ENCODE measurements at regions not wholly inside any gene's neighbourhood (a gene's known extent, or its start where the extent isn't known, plus 50 kb on each side); places are given as distances from the start of the nearest gene placed in this dataset.
"Not testable (repeated sequence)": the region's sequence is repeated elsewhere in the genome, so short reads cannot be mapped to it uniquely, and the experiment has no call there.

DNA sequence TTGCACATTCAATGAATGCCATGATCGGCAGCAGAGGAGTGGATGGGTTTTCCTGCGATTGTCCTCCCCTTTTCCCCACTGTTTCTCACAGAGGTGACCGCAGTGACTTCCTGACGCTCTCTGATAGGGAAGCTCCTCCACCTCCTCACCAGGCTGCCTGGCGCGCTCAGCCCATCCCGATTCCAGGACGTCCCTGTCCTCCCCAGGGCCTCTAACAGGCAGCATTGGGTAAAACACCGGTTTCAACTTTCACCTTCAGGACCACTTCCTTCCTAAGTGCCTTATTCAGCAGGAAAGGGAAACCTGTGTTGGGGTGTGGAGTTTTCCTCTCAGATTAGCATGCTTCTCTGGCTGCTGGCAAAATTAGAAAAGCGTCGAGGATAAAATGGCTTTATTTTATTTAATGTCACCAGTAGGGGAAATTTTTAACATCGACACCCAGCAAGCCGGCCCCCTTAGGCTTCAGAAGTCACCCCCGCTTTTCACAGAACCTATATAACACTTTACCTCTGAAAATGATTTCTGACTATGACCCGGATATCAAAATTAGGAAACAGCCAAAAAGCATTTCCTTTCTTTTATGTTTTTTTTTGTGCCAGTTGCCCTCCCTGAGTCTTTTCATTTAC lies 570.4 kb upstream of the GJE1 start:
- DNase-seq = no peak

DNA sequence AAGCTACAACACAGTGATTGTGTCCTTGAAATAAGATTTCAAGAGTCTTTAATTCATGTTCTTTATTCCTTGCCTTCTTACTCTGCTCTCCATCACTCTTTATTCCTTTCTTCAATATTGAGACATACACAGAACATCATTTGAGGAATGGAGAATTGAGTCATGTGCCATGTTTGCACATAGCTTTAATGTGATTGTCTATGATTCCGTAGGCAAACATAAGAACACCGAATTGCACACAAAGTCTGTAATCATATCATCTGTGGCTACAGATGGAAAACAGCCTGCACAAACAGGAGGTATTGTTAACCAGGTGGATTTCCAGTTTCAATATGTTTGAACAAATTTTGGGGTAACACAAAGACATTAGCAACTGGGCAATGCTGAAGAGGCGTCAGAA lies 571.6 kb upstream of the GJE1 start:
- DNase-seq = no peak

DNA sequence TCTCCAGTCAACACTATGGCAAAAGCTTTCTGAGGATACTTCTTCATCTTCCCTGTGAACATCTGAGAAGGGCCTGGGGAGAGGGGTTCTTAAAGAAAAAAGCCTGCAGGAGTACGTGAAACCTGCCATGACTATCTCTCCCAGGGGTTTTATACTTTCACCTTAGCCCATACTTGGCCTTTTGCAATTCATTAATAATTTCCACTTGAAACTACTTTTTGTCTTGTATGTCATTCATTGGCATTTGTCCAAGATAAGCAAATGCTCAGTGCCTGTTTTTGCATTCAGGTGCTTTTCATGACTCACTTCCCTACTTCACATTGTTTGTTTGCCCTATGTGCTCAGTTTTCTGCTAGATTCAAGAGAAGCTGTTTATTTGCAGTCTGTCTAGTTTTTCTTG lies 580.3 kb upstream of the GJE1 start:
- DNase-seq = no peak

DNA sequence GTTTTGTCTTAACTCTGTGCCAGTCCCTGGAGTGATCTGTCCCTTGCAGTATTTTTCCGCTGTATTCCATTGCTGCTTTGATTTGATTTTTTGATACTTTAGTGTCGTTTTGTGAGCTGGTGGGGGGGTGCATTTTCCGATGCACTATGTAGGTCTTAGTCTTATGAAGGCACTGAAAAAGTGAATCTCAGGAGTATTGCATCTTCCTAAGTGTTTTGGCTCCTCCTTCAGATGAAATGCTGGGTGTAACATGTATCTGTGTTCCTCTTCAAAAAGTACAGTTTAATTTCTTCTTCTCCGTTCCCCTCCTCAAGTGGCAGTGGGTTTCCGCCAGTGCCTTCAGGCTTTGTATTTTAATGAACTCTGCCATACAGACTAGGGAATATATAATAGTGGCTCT lies 580.7 kb upstream of the GJE1 start:
- DNase-seq = no peak

DNA sequence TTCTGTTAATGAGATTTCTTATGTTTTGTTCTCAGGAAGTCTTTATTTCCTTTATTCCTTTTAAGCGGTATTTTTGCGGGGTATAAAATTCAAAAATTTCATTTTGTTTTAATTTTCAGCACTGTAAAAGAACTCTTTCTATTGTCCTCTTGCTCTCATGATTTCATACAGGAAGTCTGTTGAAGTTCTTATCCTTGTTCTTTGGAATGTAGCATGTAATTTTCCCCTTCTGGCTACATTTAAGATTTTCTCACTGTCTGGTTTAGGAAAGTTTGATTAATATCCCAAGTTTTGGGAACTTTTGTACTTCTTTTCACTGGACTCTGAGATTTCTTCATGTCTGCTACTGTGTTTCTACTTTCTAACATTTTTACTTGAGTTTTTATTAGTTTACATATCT lies 581.4 kb upstream of the GJE1 start:
- DNase-seq = no peak

DNA sequence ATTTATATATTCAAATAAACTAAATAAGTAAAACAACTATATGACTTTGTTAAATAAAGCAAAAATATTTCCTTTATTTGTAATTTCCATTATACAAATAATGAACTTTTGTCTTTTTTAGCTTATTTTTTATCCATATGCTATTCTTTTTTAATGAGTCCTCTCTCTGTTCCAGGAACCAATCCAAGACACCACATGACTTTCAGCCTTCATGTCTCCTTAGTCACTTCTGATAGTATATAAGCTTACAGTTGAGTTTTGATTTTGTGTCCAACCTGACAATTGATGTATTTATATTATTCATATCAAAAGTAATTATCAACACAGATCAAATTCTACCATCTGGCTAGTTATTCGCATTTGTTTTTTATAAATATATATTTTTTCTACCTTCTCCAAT lies 582.3 kb upstream of the GJE1 start:
- no peak for DNase-seq

DNA sequence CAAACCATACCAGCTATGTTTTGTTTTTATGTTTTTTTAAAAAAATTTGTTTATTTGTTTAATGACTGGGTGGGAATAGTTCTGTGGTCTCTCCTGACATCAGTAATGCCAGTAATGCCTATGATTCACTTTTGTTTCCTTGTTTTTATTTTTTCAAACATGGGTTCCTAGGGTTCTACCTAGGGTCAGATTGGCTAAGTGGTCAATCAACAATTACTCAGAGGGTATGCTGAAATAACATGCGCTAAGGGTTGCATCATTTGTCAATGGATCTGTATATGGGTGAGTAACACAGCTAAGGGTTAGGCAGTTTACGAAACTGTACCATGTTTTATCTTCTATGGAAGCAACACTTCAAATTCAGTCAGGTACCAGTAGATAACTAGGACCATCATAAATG lies 583.8 kb upstream of the GJE1 start:
- DNase-seq = no peak

DNA sequence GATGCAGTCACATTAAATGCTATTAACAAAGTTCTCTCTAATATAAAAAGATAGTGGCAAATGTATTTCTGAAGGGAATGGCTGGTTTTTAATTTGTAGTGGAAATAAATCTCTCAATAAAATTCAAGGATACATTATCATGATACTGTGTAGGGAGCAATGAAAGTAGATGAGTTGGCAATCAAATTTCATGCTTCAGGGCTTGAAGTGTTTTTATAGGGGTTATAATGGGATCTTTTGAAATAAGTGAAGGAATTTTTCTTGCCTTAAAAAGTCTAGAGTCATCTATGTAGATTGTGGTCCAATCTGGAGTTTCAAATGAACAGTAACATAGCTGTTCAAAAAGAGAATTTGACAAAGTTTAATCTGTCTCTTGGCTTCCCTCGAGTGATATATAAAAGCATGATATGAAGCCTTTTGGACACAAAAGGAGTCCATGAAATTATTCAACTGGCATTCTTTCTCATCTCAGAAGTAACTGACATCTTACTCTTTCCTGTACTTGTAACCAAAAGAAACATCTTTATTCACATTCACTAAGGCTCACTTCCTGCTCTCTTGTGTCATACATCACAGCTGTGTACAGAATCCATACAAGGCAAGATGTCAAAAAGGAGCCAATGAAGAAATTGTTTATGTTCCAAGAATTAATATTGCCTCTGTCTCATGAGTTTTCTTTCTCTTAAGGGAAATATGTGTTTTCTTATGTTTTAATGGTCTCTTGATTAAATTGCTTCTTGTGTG lies 591.0 kb upstream of the GJE1 start:
- DNase-seq = peak in 1 of 5 donors; percentile 6

DNA sequence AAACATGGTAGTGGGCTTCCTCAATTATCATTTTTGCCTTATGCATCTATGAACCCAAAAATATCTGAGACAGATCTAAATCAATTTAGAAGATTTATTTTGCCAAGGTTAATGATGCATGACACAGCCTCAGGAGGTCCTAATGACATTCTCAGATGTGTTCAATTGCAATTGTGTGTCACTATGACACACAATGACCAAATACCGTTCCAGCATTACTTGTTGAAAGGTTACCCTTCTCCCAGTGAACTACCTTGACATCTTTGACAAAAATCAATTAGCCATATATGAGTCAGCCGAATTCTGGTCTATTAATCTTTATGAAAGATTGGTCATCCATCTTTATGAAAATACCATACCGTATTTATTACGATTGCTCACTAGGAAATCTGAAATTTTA lies 592.5 kb upstream of the GJE1 start:
- no peak for DNase-seq

DNA sequence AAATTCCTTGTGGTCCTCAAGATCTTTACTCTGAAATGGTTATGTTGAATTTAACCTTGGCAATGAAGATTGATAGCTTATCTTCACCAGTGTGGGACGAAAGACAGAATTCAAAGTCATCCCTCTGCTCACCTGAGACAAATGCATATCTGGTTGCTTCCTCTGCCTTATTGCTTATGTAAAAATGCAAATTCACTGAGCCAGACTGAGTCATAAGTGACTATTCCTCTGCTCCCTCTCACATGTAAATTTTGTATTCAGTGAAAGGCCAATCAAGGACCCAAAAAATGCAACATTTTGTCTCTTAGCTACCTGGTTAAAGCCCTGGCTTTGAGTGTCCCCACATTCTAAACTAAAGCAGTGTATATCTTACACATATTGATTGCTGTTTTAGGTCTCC lies 593.1 kb upstream of the GJE1 start:
- no peak for DNase-seq

DNA sequence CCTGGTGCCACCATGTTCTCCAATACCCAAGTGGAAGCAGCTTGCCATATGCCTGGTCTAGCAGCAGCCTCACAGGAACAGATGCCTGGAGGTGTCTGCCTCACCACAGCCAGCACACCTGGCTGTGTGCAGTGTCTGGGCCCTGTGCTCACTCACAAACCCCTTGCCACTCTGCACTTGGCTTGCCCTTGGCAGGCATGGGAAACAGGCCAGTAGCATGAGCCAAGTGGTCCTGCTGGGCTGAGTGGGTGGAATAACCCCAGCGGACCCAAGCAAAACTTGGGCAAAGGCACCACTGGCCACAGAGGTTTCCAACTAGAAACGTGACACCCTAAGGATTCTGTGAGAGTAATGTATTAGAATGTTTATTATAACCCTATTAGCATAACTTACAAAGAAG lies 600.5 kb upstream of the GJE1 start:
- no peak for DNase-seq

DNA sequence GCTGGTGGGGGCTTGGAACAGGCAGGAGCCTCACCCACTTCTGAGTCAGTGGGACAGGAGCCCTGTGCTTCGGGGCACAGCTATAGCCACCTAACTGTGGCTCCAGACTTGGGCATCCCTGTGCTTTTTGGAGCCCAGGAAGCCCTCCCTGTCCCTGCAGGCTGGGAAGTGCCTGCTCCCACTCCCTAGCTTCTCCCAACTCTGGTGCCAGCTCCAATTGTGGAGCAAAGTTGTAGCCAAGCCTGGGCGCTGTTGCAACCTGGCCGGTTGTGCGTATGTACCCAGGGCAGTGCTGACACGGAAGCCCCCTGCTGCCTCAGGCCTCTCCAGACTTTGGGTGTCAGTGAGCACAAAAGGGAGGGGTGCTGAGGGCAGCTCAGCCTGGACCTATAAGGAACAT lies 601.7 kb upstream of the GJE1 start:
- DNase-seq = no peak

DNA sequence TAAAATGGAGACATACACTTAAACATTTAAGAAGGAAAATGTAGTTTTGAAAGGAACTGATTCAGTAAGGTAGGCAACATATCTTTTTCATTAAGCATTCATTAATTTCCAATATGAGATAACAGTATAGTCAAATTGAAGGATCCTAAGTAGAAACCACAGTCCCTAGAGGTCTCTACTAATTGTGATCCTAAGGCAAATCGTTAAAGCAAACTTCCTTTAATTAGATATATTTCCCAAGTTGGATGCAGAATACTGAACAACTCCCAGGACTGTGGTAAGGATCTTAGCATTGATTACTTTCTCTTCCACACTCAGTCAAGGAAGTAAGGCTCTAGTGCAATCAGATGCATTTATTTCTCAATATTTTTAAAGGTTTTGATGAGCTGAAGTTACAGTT lies 604.1 kb upstream of the GJE1 start:
- no peak for DNase-seq

DNA sequence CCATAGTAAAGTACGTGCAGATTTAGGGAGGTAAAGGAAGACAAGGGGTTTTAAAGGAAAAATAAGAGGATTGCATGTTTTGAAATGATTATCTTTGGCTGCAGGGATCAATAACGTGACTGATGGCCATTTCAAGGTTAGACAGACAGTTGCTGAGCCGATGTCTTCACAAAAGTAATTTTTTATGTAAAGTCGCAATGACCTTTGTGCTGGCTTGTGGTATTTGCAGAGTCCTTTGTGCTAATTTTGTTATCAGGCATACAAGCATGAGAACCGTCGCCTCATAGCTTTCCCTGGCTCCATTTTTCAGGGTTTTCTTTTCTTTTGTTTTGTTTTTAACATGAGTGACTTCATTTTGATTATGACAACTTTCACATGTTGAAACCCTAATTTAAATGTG lies 605.7 kb upstream of the GJE1 start:
- no peak for DNase-seq

DNA sequence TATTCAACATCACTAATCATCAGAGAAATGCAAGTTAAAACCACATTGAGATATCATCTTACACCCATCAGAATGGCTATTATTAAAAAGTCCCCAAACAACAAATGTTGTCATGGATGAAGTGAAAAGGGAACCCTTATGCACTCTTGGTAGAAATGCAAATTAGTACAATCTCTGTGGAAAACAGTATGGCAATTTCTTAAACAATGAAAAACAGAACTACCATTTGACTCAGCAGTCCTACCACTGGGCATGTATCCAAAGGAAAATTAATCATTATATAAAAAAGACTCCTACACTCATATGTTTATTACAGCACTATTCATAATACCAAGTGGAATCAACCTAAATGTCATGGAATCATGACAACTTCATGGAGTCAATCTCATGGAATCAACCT lies 611.3 kb upstream of the GJE1 start:
- no peak for DNase-seq

DNA sequence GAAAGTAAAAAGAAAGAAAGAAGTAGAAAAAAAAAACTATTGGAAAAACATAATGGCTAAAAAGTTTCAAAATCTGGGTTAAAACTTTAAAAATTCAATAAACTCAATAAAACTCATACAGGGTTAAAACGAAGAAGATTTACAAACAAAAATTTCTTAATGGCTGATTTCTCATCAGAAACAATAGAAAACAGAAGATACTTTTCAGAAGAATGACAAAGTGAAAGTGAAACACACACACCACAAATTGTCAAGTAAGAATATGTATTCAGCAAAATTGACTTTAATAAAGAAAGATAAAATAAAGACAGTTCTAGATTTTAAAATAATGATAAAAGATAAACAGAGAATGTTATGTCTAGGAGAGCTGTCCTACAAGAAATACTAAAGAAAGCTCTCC lies 618.9 kb upstream of the GJE1 start:
- no peak for DNase-seq

DNA sequence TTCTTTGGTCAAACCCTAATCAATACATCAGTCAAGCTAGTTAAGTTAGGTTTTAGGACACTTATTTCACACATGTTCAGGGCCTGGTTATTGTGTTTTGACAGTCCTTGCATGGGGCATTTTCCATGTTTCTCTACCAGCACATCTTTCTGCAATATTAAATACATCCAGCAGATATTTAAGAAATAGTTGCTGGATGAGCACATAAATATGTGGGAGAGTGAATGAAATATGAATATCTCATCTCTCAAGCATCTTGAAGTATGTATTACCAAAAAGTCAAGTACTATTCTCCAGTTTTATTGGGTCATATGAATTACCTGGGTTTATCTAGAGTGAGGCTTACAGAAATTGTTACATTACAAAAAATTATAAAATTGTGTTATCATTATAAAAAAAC lies 621.9 kb upstream of the GJE1 start:
- no peak for DNase-seq

DNA sequence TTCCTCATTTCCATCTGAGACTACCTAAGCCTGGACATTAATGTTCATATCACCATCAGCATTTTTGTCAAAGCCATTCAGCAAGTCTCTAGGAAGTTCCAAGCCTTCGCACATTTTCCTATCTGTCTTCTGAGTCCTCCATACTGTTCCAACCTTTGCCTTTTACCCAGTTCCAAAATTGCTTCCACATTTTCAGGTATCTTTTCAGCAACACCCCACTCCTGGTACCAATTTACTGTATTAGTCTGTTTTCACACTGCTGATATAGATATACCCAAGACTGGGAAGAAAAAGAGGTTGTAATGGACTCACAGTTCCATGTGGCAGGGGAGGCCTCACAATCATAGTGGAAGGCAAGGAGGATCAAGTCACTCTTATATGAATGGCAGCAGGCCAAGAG lies 626.7 kb upstream of the GJE1 start:
- DNase-seq = not testable (repeated sequence)

DNA sequence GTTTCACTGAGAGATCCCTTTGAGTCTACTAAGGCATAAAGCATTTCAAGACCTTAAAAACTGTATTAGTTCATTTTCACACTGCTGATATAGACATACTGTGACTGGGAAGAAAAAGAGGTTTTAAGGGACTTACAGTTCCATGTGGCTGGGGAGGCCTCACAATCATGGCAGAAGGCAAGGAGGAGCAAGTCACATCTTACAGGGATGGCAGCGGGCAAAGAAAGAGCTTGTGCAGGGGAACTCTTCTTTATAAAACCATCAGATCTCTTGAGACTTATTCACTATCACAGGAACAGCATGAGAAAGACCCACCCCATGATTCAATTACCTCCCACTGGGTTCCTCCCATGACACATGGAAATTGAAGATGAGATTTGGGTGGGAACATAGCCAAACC lies 628.4 kb upstream of the GJE1 start:
- DNase-seq = not testable (repeated sequence)

DNA sequence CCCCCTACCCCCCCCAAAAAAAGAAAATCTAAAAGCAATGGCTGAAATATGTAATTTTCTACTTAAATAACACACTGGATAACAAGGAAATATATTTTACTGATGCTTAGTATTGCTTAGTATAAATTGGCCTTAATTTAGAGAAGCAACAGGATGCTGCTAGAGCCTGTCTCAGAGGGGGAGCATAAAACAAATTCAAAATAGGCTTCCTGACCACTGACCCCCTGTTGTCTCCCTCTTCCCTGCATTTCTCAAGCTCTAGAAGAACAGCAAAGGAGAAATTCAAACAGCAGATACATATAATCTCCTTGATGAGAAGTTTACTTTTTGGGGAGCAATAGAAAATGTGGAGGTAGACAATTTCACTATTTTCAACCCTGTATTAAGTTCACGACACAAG lies 631.1 kb upstream of the GJE1 start:
- no peak for DNase-seq

DNA sequence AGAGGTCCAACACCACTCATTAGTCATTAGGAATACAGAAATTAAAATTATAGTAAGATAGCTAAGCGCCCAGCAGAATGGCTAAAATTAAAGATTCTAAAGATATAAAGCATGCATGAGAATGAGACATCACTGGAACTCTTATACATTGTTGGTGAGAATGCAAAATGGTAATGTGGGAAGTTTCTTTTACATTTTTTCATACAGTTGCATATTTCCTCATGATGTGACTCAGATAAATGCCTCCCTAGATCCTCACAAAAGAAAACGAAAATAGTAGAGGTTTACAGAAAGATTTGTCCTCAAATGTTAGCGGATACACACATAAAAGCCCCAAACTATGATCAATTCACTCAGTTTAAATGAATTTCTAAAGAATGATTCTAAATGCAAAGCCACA lies 633.7 kb upstream of the GJE1 start:
- no peak for DNase-seq

DNA sequence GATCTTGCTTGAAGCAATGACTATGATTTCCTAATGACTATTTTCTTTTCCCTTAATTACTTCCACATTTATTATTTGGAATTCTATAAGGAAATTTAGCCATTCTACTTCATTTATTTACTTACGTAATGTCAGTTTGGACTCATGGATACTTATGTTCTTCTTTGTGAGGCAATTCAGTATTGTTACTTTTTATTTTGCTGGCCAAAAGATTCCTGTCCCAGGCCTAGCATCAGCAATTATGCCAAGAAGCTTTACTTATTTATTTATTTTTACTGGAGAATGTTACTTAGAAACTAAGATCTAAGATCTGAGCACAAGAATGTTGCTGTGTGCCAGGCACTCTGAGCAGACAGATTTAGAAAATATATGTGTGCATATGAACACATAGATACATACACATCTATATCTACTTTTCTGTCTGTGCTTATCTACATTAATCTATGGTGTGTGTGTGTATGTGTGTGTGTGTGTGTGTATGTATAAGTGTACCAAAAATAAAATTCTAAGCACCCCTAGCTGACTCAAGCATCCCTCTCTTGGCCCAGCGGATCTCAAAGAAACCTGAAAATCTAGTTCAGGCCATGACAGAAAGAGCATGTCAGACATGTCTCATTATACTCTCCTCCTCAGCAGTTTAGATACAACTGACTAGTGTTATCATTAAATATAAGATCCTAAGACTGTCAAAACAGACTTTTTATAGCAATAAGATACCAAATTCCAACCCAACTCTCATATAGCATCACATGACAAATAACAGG lies 640.0 kb upstream of the GJE1 start:
- DNase-seq = no peak

DNA sequence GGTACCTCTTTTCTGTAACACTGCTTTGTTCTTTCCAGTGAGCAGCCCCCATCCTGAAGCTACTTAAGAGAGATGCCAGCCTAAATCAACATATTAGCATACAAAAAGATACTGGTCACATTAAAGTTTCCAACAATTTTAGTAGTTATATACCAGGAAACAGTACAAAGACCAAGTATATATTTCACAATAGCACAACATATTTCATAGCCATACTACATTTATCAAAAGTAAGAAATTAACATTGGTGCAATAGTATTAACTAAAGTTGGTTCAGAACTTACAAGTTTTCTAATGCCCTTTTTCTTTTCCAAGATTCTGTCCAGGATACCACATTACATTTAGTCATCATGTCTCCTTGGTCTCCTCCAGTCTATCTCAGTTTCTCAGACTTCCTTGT lies 641.0 kb upstream of the GJE1 start:
- no peak for DNase-seq

DNA sequence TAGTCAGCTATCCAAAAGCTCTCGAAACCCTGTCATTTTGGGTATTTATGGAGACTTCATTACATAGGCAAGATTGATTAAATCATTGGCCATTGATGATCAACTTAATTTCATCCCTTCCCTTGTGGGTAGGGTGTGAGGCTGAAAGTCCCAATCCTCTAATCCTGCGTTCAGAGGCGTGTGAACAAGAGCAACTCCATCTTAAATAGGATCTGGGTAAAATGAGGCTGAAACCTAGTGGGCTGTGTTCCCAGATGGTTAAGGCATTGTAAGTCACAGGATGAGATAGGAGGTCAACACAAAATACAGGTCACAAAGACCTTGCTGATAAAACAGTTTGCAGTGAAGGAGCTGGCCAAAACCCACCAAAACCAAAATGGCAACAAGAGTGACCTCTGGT lies 641.7 kb upstream of the GJE1 start:
- no peak for DNase-seq
